Stimulated activated CD8-positive, alpha-beta memory T cell treated with anti-CD3 and anti-CD28 coated beads, Interleukin-7, amount 100 ng/mL, for 48 hours (primary cell): ENCODE measurements at regions not wholly inside any gene's neighbourhood (a gene's known extent, or its start where the extent isn't known, plus 50 kb on each side); places are given as distances from the start of the nearest gene placed in this dataset.
"Not testable (repeated sequence)": the region's sequence is repeated elsewhere in the genome, so short reads cannot be mapped to it uniquely, and the experiment has no call there.

Experiments used
- DNase-seq, 2 donors: peaks; one replicate each; pipeline ENCODE4 v3.0.0-alpha.2; 2020; ENCODE audit warnings: low read depth in 1 of 2; ENCODE audit errors: extremely low read depth in 1 of 2

- no peak for DNase-seq
These were observed 286.4 kb upstream of the PRKD1 start for GRCh38 chr14:30214014-30214413.

GRCh38 chr14:30214461-30215090, 286.9 kb upstream of the PRKD1 start:
- DNase-seq = no peak

DNA sequence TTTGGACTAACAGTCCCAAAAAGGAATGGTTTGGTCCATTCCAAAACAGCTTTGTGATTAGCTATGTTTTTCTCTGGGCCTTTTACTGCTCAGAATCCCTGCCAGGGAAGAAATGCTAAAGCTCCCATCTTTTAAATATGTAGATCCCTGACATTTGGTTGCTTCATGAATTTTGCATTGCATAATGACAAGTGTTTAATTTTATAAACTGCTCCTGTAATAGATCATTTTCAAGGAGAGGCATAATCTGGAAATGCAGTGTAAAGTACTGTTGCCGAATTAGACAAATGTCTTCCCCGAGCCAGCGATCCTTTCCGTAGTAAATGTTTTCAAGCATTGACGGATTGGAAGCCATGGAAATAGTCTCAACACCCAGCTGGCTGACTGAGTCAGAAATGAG, 291.3 kb upstream of the PRKD1 start:
- no peak for DNase-seq

GRCh38 chr14:30221546-30221945, 293.9 kb upstream of the PRKD1 start:
- no peak for DNase-seq

DNA sequence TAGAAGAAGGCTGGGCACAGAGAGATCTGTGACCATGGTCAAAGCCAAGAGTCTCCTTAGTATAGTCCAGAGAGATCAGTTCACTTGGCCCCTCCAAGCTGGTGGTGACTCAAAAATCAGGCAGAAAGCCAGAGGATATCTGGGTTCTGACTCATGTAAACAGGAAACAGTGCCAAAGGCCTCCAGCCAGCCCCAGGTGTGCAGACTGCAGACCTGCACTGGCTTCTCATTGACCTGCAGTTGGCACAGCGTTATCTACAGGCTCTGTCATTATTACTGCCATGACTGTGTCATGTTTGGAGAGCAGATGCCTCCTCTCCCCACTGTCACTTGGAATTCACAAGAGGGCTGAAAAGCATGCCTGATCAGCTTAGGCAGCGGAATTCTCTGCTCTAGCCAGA, 295.7 kb upstream of the PRKD1 start:
- DNase-seq = no peak

DNA sequence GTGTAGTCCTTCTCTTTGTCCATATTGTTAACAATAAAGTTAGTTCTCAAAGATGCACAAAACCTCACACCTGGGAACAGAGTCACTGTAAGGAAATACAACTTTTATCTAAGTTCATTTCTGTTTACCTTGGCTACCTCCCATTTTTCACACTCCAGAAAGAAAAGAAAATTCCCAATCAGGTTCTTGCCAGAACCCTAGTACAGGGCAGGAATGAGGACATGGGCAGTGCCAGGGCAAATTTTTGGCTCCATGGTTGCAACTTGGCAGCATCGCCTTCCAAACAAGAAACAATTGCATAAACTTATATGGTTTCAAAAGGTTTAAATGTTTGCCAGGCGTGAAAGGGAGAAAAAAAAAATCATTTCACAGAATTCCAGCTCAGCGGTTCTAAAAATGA, 296.3 kb upstream of the PRKD1 start:
- DNase-seq = no peak

DNA sequence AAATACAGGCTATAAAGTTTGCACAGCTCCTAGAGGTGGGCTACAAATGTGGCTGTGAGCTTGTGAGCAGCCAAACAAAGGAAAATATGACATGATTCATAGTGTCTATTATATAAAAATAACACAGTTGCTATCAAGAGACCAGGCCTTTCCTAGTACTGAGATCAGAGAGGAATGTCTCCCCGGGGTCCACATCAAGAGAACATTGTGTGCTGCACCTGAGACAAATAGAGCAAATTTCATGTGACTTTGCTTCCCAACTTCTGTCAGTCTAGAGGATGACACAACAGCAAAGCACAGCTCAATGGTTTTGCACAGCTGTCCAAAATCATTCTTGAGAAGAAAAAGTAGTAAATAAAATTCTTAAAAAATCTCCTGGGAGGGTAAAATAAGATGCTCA, 297.5 kb upstream of the PRKD1 start:
- no peak for DNase-seq

- no peak for DNase-seq
These were observed 299.8 kb upstream of the PRKD1 start for GRCh38 chr14:30227436-30227835.

GRCh38 chr14:30227876-30228275, 300.2 kb upstream of the PRKD1 start:
- DNase-seq = no peak

- no peak for DNase-seq
These were observed 303.1 kb upstream of the PRKD1 start for GRCh38 chr14:30230719-30231118.

DNA sequence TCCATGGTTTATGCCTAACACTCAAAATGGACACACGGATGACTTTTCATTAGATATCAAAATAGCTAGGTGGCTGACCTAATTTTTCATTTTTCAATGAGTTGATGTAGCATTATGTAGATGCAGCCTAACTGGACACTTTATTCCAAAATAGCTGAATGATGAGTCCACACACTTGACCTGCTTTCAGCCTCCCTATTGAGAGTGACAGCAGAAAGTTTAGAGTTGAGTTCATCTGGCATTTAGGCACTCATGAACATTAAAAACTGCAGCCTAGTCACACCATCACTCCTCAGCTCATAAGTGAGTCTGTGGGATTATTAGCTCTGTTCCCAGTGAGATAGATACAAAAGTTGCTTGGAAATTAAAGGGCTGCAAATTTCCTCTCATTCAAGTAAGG, 307.3 kb upstream of the PRKD1 start:
- DNase-seq = no peak

DNA sequence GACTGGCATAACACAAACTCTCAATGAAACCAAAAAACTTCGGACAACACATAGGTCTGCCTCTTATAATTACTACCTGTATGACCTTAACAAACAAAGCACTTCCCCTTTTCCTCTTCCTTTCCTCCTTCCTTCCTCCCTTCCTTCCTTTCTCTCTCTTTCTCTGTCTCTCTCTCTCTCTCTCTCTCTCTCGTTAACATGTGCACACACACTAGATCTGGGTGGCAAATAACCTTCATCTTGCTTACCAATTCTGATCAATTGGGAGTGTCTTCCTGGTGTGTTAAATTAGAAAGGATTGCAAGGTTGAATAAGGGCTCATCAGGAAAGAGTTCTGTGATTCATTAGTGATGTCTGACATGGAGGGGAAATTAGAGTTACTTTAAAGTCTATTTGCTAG, 307.8 kb upstream of the PRKD1 start:
- no peak for DNase-seq

GRCh38 chr14:30238936-30239335, 311.3 kb upstream of the PRKD1 start:
- no peak for DNase-seq

- no peak for DNase-seq
These were observed 312.4 kb upstream of the PRKD1 start for GRCh38 chr14:30240018-30240417.

DNA sequence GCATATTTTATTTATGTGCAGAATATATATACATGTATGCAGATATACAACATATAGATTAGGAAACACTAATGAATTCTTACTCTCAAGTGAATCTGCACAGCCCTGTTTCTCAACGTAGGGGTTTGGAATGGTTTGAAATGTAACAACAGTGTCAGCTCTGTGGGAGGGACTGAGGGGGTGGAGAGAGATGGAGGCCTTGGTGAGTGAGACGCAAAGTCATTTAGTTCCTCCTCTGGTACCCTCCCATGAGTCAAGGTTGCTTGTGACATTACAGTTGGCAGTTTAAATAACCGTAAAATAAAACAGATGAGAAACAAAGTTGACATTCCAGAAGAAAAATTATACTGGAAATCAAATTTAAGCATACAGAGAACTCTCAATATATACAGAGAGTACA, 313.0 kb upstream of the PRKD1 start:
- DNase-seq = no peak

DNA sequence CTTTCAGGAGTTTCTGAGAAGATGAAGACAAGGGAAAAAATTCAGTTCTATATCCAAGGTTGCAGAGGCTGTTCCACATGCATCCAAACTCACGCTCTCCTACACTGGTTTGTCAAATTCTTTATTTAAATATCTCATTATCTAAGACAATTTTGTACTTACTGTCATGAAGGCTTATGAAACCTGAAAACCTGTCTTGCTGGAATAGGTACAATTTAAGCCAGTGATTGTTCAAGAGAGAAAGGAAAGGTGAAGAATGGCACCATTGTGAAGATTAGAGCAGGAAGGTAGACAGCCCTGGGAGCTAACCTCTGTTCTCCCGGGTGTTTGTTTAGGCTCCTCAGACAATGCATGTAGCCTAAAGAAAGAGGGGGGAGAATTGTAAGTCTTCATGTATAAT, 315.1 kb upstream of the PRKD1 start:
- DNase-seq = no peak

- DNase-seq = no peak
These were observed 315.6 kb upstream of the PRKD1 start for GRCh38 chr14:30243207-30243606.

DNA sequence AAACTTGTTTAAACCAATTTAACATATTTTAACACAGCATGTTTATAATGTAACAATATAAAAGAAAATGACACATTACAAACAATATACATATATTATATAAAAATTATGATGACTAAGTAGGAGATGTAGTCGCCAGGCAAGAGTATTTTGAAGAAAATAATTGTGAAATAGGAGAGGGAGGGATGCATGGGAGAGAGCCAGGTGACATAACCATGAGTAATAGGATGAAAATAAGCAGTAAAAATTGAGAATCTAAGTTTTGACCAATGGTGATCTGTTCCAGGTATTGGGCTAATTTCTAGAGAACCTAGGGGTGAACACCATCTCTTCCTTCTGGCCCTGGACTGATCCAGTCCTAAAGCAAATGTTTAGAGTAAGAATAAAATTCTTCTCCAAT, 315.2 kb upstream of the G2E3 start:
- DNase-seq = no peak

- not testable (repeated sequence) for DNase-seq
These were observed 314.6 kb upstream of the G2E3 start for GRCh38 chr14:30244348-30244747.

- no peak for DNase-seq
These were observed 307.9 kb upstream of the G2E3 start for GRCh38 chr14:30251017-30251416.

DNA sequence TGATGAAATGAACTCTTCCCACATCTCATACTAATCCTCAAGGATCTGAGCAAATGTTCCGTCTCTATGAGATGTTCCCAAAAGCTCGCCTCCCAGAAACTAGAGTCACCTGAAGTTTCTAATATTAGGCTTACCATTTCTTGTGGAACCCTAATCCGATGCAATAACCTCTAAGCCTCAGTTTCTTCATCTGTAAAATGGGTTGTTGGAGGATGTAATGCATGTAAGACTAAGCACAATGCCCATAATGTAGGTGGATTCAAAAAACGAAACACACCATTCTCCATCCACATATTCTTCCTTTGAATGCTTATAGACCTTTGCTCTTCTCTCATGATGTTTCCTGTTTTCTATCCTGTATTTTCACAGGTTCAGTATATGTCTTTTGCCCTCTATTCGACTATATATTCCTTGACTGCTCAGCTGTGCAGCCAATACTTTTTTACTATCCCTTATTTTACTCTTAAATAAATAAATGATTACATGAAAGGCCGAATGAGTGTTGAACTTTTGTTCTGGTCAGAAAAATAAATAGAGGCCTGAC, 307.3 kb upstream of the G2E3 start:
- DNase-seq = no peak

- DNase-seq = no peak
These were observed 306.8 kb upstream of the G2E3 start for GRCh38 chr14:30252151-30252550.
